ENCODE measurements at regions not wholly inside any gene's neighbourhood (a gene's known extent, or its start where the extent isn't known, plus 50 kb on each side); places are given as distances from the start of the nearest gene placed in this dataset.

DNA sequence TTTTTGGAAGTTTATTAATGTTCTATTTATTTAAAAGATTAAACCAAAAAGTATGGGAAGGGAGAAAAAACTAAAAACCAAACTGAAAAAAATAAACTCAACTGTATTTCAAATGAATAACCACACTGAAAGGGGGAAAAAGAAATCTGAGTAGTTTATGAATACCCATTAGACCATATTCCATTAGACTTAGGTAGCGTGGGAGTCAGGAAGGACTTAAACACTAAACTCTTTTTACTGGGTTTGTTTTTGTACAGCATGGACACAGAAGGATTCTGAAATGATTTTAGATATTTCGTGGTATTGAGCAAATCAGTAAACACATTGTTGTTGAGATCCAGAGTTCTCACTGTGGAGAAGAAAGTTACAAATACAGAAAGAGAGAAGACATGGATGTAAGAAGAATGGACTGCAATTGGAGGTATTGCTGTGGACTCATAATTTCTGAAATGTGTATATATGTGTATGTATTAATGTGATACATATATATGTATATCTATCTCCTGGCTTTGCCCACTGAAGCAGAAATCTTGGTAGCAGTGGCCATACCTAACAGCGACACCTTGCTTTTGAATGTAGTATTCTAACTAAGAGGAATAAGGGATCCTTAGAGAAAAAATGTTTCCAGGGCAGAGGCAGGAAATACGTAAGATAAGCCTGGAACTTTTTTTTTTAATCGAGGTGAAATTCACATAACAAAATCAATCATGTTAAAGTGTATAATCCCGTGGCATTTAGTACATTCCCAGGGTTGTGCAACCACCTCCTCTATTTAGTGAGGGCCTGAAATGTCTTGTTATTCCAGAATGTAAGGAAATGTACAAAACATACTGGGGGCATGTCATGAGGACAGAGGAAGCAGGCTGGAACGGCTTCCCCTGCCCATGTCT lies 228.8 kb downstream of the SMARCA2 start:
- Mint-ChIP-seq H3K4me3 (no peak overlapping the region), H3K4me1 (ENCODE audit: low read depth) (peaks cover 25% of the 10 kb centered on the region), H3K36me3 (ENCODE audit: low read depth) (no peaks in the 10 kb centered on the region), H3K27ac (no peak overlapping the region), H3K27me3 (peaks cover 15% of the 10 kb centered on the region), H3K9me3 (no peaks in the 10 kb centered on the region)
- intact Hi-C loops (cut with micrococcal nuclease): no loop called here

DNA sequence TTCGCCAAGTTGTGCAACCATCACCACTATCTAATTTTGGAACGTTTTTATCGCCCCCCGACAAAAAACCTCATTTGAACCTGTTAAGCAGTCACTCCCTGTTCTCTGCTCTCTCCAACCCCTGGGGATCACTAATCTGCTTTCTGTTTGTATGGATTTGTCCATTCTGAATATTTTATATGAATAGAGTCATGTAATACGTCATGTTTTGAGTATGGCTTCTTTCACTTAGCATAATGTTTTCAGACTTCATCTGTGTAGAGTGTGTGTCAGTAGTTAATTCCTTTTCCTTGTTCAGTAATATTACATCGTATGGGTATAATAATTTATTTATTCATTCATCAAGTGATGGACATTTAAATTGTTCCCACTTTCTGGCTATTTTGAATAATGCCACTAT lies 232.2 kb downstream of the SMARCA2 start:
- H3K27me3 Mint-ChIP-seq: peaks cover 11% of the 10 kb centered on the region
- no peaks in the 10 kb centered on the region for H3K36me3 Mint-ChIP-seq (ENCODE audit: low read depth)
- H3K4me1 Mint-ChIP-seq (ENCODE audit: low read depth): peaks cover 12% of the 10 kb centered on the region
- no peak overlapping the region for H3K27ac Mint-ChIP-seq
- H3K9me3 Mint-ChIP-seq: no peaks in the 10 kb centered on the region
- no peak overlapping the region for H3K4me3 Mint-ChIP-seq
- intact Hi-C loops (cut with micrococcal nuclease): no loop called here

- H3K27me3 Mint-ChIP-seq: no peaks in the 10 kb centered on the region
- intact Hi-C loops (cut with micrococcal nuclease): no loop called here
- H3K36me3 Mint-ChIP-seq (ENCODE audit: low read depth): no peaks in the 10 kb centered on the region
- no peaks in the 10 kb centered on the region for H3K9me3 Mint-ChIP-seq
- peaks cover 5% of the 10 kb centered on the region for H3K4me1 Mint-ChIP-seq (ENCODE audit: low read depth)
- no peak overlapping the region for H3K4me3 Mint-ChIP-seq
- no peak overlapping the region for H3K27ac Mint-ChIP-seq
These were observed 233.7 kb downstream of the SMARCA2 start for GRCh38 chr9:2248768-2249265.

- no peaks in the 10 kb centered on the region for H3K4me1 Mint-ChIP-seq (ENCODE audit: low read depth)
- H3K27me3 Mint-ChIP-seq: no peaks in the 10 kb centered on the region
- no peaks in the 10 kb centered on the region for H3K36me3 Mint-ChIP-seq (ENCODE audit: low read depth)
- no peak overlapping the region for H3K27ac Mint-ChIP-seq
- no peaks in the 10 kb centered on the region for H3K9me3 Mint-ChIP-seq
- intact Hi-C loops (cut with micrococcal nuclease): no loop called here
- no peak overlapping the region for H3K4me3 Mint-ChIP-seq
These were observed 238.8 kb downstream of the SMARCA2 start for GRCh38 chr9:2253636-2254580.

DNA sequence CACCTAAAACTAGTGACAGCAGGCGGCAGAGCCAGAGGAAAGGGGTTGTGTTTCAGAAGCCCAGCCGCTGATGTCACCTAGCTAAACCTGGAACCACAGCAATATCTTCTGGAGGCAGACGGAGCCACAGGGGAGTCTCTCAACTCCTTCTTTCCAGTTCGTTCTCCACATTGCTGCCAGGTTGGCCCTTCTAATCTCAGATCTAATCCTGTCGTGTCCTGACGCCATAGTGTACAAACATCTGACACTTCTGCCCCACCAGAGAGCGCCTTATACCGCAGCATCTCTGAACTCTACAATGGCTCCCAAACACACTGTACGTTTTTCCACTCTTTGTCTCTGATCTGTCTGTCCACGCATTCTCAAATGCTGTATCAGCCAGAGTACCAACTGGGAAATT lies 240.0 kb downstream of the SMARCA2 start:
- Mint-ChIP-seq H3K36me3 (ENCODE audit: low read depth) (no peaks in the 10 kb centered on the region), H3K27me3 (no peaks in the 10 kb centered on the region), H3K4me3 (no peak overlapping the region), H3K4me1 (ENCODE audit: low read depth) (no peaks in the 10 kb centered on the region), H3K27ac (no peak overlapping the region), H3K9me3 (no peaks in the 10 kb centered on the region)
- intact Hi-C loops (cut with micrococcal nuclease): no loop called here

- Mint-ChIP-seq H3K4me1 (ENCODE audit: low read depth) (no peaks in the 10 kb centered on the region), H3K36me3 (ENCODE audit: low read depth) (no peaks in the 10 kb centered on the region)
- intact Hi-C loops (cut with micrococcal nuclease): no loop called here
These were observed 242.2 kb downstream of the SMARCA2 start for GRCh38 chr9:2257248-2257929.

GRCh38 chr9:2260417-2261306 lies 245.5 kb downstream of the SMARCA2 start:
- peaks cover 15% of the 10 kb centered on the region for H3K4me1 Mint-ChIP-seq (ENCODE audit: low read depth)
- no peaks in the 10 kb centered on the region for H3K27me3 Mint-ChIP-seq
- no peaks in the 10 kb centered on the region for H3K36me3 Mint-ChIP-seq (ENCODE audit: low read depth)
- H3K4me3 Mint-ChIP-seq: no peak overlapping the region
- intact Hi-C loops (cut with micrococcal nuclease): no loop called here
- H3K9me3 Mint-ChIP-seq: no peaks in the 10 kb centered on the region
- H3K27ac Mint-ChIP-seq: no peak overlapping the region

More at GRCh38 chr9:2257248-2257929, 242.2 kb downstream of the SMARCA2 start:
- no peaks in the 10 kb centered on the region for H3K27me3 Mint-ChIP-seq
- H3K4me3 Mint-ChIP-seq: no peak overlapping the region
- no peaks in the 10 kb centered on the region for H3K9me3 Mint-ChIP-seq
- no peak overlapping the region for H3K27ac Mint-ChIP-seq

- Mint-ChIP-seq H3K4me3 (no peak overlapping the region), H3K36me3 (ENCODE audit: low read depth) (no peaks in the 10 kb centered on the region), H3K9me3 (no peaks in the 10 kb centered on the region), H3K27ac (no peak overlapping the region), H3K4me1 (ENCODE audit: low read depth) (peaks cover 15% of the 10 kb centered on the region), H3K27me3 (no peaks in the 10 kb centered on the region)
- intact Hi-C loops (cut with micrococcal nuclease): no loop called here
These were observed 246.4 kb downstream of the SMARCA2 start for GRCh38 chr9:2261421-2262103.

- Mint-ChIP-seq H3K27me3 (no peaks in the 10 kb centered on the region), H3K4me3 (no peak overlapping the region), H3K27ac (no peak overlapping the region), H3K36me3 (ENCODE audit: low read depth) (no peaks in the 10 kb centered on the region), H3K9me3 (no peaks in the 10 kb centered on the region), H3K4me1 (ENCODE audit: low read depth) (peaks cover 15% of the 10 kb centered on the region)
- intact Hi-C loops (cut with micrococcal nuclease): no loop called here
These were observed 247.4 kb downstream of the SMARCA2 start for GRCh38 chr9:2262386-2263071.

DNA sequence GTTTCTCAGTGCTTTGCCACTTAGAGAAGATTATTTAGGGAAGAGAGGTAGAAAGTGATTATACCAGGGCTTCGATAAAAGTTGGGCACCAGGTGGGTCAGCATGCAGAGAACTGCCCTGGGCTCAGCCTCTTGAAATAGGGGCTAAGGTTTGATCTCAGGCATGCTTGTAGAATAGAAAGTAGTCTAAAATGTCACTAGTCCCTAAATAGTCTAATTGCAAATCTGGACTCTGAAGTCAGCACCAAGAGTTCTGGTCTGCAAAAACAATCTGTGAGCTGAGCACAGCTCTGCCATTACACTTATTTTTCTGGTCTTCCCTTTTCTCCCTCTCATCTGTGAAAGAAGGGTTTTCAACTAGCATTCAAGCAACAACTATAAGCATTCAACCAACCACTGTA lies 248.0 kb downstream of the SMARCA2 start:
- peak overlapping the region; percentile 27 for H3K27ac Mint-ChIP-seq
- no peaks in the 10 kb centered on the region for H3K36me3 Mint-ChIP-seq (ENCODE audit: low read depth)
- intact Hi-C loops (cut with micrococcal nuclease): no loop called here
- H3K9me3 Mint-ChIP-seq: no peaks in the 10 kb centered on the region
- peaks cover 15% of the 10 kb centered on the region for H3K4me1 Mint-ChIP-seq (ENCODE audit: low read depth)
- no peaks in the 10 kb centered on the region for H3K27me3 Mint-ChIP-seq
- H3K4me3 Mint-ChIP-seq: no peak overlapping the region

DNA sequence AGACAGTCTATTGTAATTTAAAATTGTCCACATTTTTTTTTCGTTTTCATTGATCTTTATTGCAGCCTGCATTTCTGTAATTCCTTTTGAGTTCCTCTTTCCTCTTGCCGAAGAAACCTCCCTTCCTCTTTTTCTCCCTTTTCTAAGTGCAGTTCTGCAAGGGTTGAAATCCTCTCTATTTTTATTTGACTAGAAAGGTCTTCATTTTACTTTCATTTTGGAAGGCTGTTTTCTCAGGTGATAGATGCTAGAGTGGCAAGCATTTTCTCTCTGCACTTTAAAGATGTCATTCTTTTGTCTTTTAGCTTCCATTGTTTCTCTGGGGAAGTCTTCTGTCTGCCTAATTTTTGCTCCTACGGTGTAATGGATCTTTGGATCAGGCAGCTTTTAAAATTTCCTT lies 248.5 kb downstream of the SMARCA2 start:
- H3K36me3 Mint-ChIP-seq (ENCODE audit: low read depth): no peaks in the 10 kb centered on the region
- H3K27me3 Mint-ChIP-seq: no peaks in the 10 kb centered on the region
- H3K9me3 Mint-ChIP-seq: no peaks in the 10 kb centered on the region
- H3K4me1 Mint-ChIP-seq (ENCODE audit: low read depth): peaks cover 15% of the 10 kb centered on the region
- H3K27ac Mint-ChIP-seq: peak overlapping the region; percentile 27
- intact Hi-C loops (cut with micrococcal nuclease): no loop called here
- peak overlapping the region; percentile 11 for H3K4me3 Mint-ChIP-seq

GRCh38 chr9:2264081-2264480 lies 248.9 kb downstream of the SMARCA2 start:
- intact Hi-C loops (cut with micrococcal nuclease): no loop called here
- no peaks in the 10 kb centered on the region for H3K27me3 Mint-ChIP-seq

More at GRCh38 chr9:2264081-2264480, 248.9 kb downstream of the SMARCA2 start:
- no peaks in the 10 kb centered on the region for H3K9me3 Mint-ChIP-seq
- peaks cover 15% of the 10 kb centered on the region for H3K4me1 Mint-ChIP-seq (ENCODE audit: low read depth)
- H3K4me3 Mint-ChIP-seq: peak overlapping the region; percentile 11
- peak overlapping the region; percentile 27 for H3K27ac Mint-ChIP-seq
- H3K36me3 Mint-ChIP-seq (ENCODE audit: low read depth): no peaks in the 10 kb centered on the region
